Tibial nerve (tissue), 4 donors: ENCODE measurements at regions not wholly inside any gene's neighbourhood (a gene's known extent, or its start where the extent isn't known, plus 50 kb on each side); places are given as distances from the start of the nearest gene placed in this dataset.

Experiments
- DNase-seq, 2 donors: peaks; one replicate each; pipeline ENCODE4 v3.0.0-alpha.2; 2019; ENCODE audit warnings: low spot score in 2 of 2
- H3K27ac ChIP-seq, 4 donors: fragments of 200-600 bp; sonication (generic) in 3 of 4; one replicate each; pipeline ENCODE4 v1.5.1; 2017 to 2019; ENCODE audit warnings: mild to moderate bottlenecking in 1 of 4
- H3K27me3 ChIP-seq, 2 donors: fragments of 200-600 bp; sonication (generic) in 1 of 2; one replicate each; pipeline versions ENCODE4 v1.5.1 to v1.6.0; 2017 to 2019
- H3K36me3 ChIP-seq, 3 donors: fragments of 200-600 bp; sonication (generic); one replicate each; pipeline ENCODE4 v1.5.1; 2018 to 2019
- H3K4me1 ChIP-seq, 4 donors: fragments of 200-600 bp; sonication (generic) in 3 of 4; one replicate each; pipeline ENCODE4 v1.5.1; 2017 to 2019
- H3K4me3 ChIP-seq, 4 donors: fragments of 200-600 bp; sonication (generic) in 3 of 4; one replicate each; pipeline ENCODE4 v1.5.1; 2017 to 2019; ENCODE audit warnings: mild to moderate bottlenecking in 1 of 4, moderate library complexity in 1 of 4
- H3K9me3 ChIP-seq, 4 donors: fragments of 200-600 bp; sonication (generic) in 3 of 4; one replicate each; pipeline ENCODE4 v1.5.1; 2017 to 2019
- CTCF ChIP-seq, 5 experiments: fragments of 200-600 bp in 3 of 5; fragments of 450-650 bp in 2 of 5; sonication (generic) in 3 of 5; IDR thresholded peaks; one replicate each; pipeline ENCODE4 v1.5.1; 2016 to 2019; ENCODE audit warnings: antibody characterized with exemption in 5 of 5, mild to moderate bottlenecking in 3 of 5, moderate library complexity in 2 of 5
- EP300 ChIP-seq, 2 donors: sonication (generic); formaldehyde crosslinking; IDR thresholded peaks; one replicate each; pipeline ENCODE4 v1.6.1; 2017; ENCODE audit warnings: antibody characterized with exemption in 2 of 2, mild to moderate bottlenecking in 1 of 2
- POLR2A ChIP-seq, 2 donors: fragments of 450-650 bp; IDR thresholded peaks; one replicate each; pipeline ENCODE4 v1.6.1; 2017; ENCODE audit warnings: antibody characterized with exemption in 2 of 2, mild to moderate bottlenecking in 2 of 2, moderate library complexity in 2 of 2
- WGBS, 2 donors: methylation state at CpG; one replicate each; pipeline ENCODE4 v1.1.5; 2018; 5-methylcytosine and 5-hydroxymethylcytosine counted together

GRCh38 chr1:113266788-113267187, 123.5 kb upstream of the MAGI3 start:
- DNase-seq = no peak
- no peaks in the 10 kb centered on the region for H3K27me3 ChIP-seq
- no peaks in the 10 kb centered on the region for H3K9me3 ChIP-seq
- no peaks in the 10 kb centered on the region for H3K4me1 ChIP-seq
- no peak for TF ChIP-seq EP300 (IDR thresholded peaks at IDR 0.05)
- no peak for TF ChIP-seq CTCF (IDR thresholded peaks at IDR 0.05)
- no peak for TF ChIP-seq POLR2A (IDR thresholded peaks at IDR 0.05)
- no peak overlapping the region for H3K4me3 ChIP-seq
- no peak overlapping the region for H3K27ac ChIP-seq
- 68 to 78% methylated on average over 6 of the region's 6 CpGs for WGBS, 2 donors
- no peaks in the 10 kb centered on the region for H3K36me3 ChIP-seq

- H3K27ac ChIP-seq = no peak overlapping the region
- H3K4me1 ChIP-seq = no peaks in the 10 kb centered on the region
- H3K36me3 ChIP-seq = no peaks in the 10 kb centered on the region
- no peak for DNase-seq
- TF ChIP-seq EP300 (IDR thresholded peaks at IDR 0.05) (no peak), POLR2A (IDR thresholded peaks at IDR 0.05) (no peak), CTCF (IDR thresholded peaks at IDR 0.05) (no peak)
- 64 to 70% methylated on average over 6 of the region's 6 CpGs for WGBS, 2 donors
- no peak overlapping the region for H3K4me3 ChIP-seq
- no peaks in the 10 kb centered on the region for H3K27me3 ChIP-seq
- H3K9me3 ChIP-seq = no peaks in the 10 kb centered on the region
Observed at GRCh38 chr1:113269168-113269963, 120.9 kb upstream of the MAGI3 start.

GRCh38 chr1:113271039-113271438, 119.3 kb upstream of the MAGI3 start:
- no peak overlapping the region for H3K27ac ChIP-seq
- 72 to 76% methylated on average over 4 of the region's 4 CpGs for WGBS, 2 donors
- TF ChIP-seq POLR2A (IDR thresholded peaks at IDR 0.05) (no peak), CTCF (IDR thresholded peaks at IDR 0.05) (no peak), EP300 (IDR thresholded peaks at IDR 0.05) (no peak)
- no peaks in the 10 kb centered on the region for H3K36me3 ChIP-seq
- H3K27me3 ChIP-seq = no peaks in the 10 kb centered on the region
- H3K9me3 ChIP-seq = no peaks in the 10 kb centered on the region
- DNase-seq = no peak
- no peaks in the 10 kb centered on the region for H3K4me1 ChIP-seq
- H3K4me3 ChIP-seq = no peak overlapping the region

GRCh38 chr1:113275083-113275482, 115.2 kb upstream of the MAGI3 start:
- TF ChIP-seq POLR2A (IDR thresholded peaks at IDR 0.05) (no peak), EP300 (IDR thresholded peaks at IDR 0.05) (no peak), CTCF (IDR thresholded peaks at IDR 0.05) (no peak)
- Histone ChIP-seq H3K36me3 (no peaks in the 10 kb centered on the region), H3K9me3 (no peaks in the 10 kb centered on the region), H3K27ac (no peak overlapping the region), H3K4me1 (no peaks in the 10 kb centered on the region), H3K4me3 (no peak overlapping the region), H3K27me3 (no peaks in the 10 kb centered on the region)
- WGBS, 2 donors = 40 to 44% methylated on average over 1 of the region's 1 CpG
- no peak for DNase-seq

GRCh38 chr1:113275691-113276090, 114.6 kb upstream of the MAGI3 start:
- H3K27me3 ChIP-seq = no peaks in the 10 kb centered on the region
- no peak for TF ChIP-seq EP300 (IDR thresholded peaks at IDR 0.05)
- TF ChIP-seq POLR2A (IDR thresholded peaks at IDR 0.05) = no peak
- TF ChIP-seq CTCF (IDR thresholded peaks at IDR 0.05) = no peak
- H3K36me3 ChIP-seq = no peaks in the 10 kb centered on the region
- no peak overlapping the region for H3K4me3 ChIP-seq
- no peaks in the 10 kb centered on the region for H3K9me3 ChIP-seq
- no peaks in the 10 kb centered on the region for H3K4me1 ChIP-seq
- no peak overlapping the region for H3K27ac ChIP-seq
- 83 to 85% methylated on average over 2 of the region's 2 CpGs for WGBS, 2 donors
- DNase-seq = no peak
